ENCODE measurements at regions not wholly inside any gene's neighbourhood (a gene's known extent, or its start where the extent isn't known, plus 50 kb on each side); places are given as distances from the start of the nearest gene placed in this dataset.
A peak's percentile ranks its signal among the peaks of the same experiment; 100 is the strongest.

DNA sequence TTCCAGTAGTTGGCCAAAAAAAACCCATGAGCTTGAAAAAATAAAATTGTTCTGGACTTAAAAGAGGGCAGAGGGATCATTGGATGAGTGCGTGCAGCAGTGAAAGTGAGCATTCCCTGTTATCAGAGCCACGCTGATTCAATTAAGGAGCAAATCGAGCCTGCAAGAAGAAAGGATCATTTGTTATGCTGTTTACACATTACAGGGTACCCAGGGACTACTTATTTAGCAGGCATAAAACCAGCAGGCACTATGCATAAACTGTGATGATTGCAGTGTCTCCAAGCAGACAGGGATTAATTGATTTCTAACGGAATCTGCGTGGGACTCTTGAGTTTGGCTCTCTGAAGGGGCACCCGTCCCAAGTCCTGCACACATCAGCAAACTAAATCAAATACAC lies 83.5 kb downstream of the SHOX start:
- H3K27ac ChIP-seq (ENCODE audit: low read depth): no peak overlapping the region

More for the DNA sequence above, 83.5 kb downstream of the SHOX start:
- no peaks in the 10 kb centered on the region for H3K27me3 Mint-ChIP-seq (ENCODE audit: insufficient read depth, low read depth, poor library complexity)
- Histone ChIP-seq H3K9me2 (ENCODE audit: insufficient read depth) (no peaks in the 10 kb centered on the region), H3K36me3 (ENCODE audit: insufficient read depth) (no peaks in the 10 kb centered on the region; the same call in 1 of the 2 replicates), H3K4me2 (no peak overlapping the region), H3F3A (replicated peaks; ENCODE audit: low read depth) (no peaks in the 10 kb centered on the region), H2AFZ (peak overlapping the region; percentile 2; the same call in 1 of the 2 replicates), H4K20me1 (replicated peaks; ENCODE audit: insufficient read depth) (no peaks in the 10 kb centered on the region), H3K27me3 (ENCODE audit: insufficient read depth) (no peaks in the 10 kb centered on the region), H3K79me2 (replicated peaks; ENCODE audit: insufficient read depth) (no peaks in the 10 kb centered on the region), H3K4me3 (no peak overlapping the region), H3K4me1 (ENCODE audit: insufficient read depth) (no peaks in the 10 kb centered on the region)
- no peaks in the 10 kb centered on the region for H3K4me1 Mint-ChIP-seq
- peaks cover 31% of the 10 kb centered on the region for H3K36me3 Mint-ChIP-seq (ENCODE audit: low read depth)
- DNase-seq (ENCODE audit: low spot score) (no peak), ATAC-seq (no peak)
- no peak overlapping the region for H3K4me3 Mint-ChIP-seq
- TF ChIP-seq STAT1 (IDR thresholded peaks at IDR 0.05; ENCODE audit: unreplicated experiment): no peak
- TF ChIP-seq, protein P1, sequence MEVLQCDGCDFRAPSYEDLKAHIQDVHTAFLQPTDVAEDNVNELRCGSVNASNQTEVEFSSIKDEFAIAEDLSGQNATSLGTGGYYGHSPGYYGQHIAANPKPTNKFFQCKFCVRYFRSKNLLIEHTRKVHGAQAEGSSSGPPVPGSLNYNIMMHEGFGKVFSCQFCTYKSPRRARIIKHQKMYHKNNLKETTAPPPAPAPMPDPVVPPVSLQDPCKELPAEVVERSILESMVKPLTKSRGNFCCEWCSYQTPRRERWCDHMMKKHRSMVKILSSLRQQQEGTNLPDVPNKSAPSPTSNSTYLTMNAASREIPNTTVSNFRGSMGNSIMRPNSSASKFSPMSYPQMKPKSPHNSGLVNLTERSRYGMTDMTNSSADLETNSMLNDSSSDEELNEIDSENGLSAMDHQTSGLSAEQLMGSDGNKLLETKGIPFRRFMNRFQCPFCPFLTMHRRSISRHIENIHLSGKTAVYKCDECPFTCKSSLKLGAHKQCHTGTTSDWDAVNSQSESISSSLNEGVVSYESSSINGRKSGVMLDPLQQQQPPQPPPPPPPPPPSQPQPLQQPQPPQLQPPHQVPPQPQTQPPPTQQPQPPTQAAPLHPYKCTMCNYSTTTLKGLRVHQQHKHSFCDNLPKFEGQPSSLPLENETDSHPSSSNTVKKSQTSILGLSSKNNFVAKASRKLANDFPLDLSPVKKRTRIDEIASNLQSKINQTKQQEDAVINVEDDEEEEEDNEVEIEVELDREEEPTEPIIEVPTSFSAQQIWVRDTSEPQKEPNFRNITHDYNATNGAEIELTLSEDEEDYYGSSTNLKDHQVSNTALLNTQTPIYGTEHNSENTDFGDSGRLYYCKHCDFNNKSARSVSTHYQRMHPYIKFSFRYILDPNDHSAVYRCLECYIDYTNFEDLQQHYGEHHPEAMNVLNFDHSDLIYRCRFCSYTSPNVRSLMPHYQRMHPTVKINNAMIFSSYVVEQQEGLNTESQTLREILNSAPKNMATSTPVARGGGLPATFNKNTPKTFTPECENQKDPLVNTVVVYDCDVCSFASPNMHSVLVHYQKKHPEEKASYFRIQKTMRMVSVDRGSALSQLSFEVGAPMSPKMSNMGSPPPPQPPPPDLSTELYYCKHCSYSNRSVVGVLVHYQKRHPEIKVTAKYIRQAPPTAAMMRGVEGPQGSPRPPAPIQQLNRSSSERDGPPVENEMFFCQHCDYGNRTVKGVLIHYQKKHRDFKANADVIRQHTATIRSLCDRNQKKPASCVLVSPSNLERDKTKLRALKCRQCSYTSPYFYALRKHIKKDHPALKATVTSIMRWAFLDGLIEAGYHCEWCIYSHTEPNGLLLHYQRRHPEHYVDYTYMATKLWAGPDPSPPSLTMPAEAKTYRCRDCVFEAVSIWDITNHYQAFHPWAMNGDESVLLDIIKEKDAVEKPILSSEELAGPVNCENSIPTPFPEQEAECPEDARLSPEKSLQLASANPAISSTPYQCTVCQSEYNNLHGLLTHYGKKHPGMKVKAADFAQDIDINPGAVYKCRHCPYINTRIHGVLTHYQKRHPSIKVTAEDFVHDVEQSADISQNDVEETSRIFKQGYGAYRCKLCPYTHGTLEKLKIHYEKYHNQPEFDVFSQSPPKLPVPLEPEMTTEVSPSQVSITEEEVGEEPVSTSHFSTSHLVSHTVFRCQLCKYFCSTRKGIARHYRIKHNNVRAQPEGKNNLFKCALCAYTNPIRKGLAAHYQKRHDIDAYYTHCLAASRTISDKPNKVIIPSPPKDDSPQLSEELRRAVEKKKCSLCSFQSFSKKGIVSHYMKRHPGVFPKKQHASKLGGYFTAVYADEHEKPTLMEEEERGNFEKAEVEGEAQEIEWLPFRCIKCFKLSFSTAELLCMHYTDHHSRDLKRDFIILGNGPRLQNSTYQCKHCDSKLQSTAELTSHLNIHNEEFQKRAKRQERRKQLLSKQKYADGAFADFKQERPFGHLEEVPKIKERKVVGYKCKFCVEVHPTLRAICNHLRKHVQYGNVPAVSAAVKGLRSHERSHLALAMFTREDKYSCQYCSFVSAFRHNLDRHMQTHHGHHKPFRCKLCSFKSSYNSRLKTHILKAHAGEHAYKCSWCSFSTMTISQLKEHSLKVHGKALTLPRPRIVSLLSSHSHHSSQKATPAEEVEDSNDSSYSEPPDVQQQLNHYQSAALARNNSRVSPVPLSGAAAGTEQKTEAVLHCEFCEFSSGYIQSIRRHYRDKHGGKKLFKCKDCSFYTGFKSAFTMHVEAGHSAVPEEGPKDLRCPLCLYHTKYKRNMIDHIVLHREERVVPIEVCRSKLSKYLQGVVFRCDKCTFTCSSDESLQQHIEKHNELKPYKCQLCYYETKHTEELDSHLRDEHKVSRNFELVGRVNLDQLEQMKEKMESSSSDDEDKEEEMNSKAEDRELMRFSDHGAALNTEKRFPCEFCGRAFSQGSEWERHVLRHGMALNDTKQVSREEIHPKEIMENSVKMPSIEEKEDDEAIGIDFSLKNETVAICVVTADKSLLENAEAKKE (CRISPR knock-in tag; IDR thresholded peaks at IDR 0.05): no peak
- no peak for TF ChIP-seq ZNF114 (CRISPR knock-in tag; IDR thresholded peaks at IDR 0.05)
- TF ChIP-seq, protein P2, sequence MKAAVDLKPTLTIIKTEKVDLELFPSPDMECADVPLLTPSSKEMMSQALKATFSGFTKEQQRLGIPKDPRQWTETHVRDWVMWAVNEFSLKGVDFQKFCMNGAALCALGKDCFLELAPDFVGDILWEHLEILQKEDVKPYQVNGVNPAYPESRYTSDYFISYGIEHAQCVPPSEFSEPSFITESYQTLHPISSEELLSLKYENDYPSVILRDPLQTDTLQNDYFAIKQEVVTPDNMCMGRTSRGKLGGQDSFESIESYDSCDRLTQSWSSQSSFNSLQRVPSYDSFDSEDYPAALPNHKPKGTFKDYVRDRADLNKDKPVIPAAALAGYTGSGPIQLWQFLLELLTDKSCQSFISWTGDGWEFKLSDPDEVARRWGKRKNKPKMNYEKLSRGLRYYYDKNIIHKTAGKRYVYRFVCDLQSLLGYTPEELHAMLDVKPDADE (IDR thresholded peaks at IDR 0.05): no peak
- TF ChIP-seq, protein P3, sequence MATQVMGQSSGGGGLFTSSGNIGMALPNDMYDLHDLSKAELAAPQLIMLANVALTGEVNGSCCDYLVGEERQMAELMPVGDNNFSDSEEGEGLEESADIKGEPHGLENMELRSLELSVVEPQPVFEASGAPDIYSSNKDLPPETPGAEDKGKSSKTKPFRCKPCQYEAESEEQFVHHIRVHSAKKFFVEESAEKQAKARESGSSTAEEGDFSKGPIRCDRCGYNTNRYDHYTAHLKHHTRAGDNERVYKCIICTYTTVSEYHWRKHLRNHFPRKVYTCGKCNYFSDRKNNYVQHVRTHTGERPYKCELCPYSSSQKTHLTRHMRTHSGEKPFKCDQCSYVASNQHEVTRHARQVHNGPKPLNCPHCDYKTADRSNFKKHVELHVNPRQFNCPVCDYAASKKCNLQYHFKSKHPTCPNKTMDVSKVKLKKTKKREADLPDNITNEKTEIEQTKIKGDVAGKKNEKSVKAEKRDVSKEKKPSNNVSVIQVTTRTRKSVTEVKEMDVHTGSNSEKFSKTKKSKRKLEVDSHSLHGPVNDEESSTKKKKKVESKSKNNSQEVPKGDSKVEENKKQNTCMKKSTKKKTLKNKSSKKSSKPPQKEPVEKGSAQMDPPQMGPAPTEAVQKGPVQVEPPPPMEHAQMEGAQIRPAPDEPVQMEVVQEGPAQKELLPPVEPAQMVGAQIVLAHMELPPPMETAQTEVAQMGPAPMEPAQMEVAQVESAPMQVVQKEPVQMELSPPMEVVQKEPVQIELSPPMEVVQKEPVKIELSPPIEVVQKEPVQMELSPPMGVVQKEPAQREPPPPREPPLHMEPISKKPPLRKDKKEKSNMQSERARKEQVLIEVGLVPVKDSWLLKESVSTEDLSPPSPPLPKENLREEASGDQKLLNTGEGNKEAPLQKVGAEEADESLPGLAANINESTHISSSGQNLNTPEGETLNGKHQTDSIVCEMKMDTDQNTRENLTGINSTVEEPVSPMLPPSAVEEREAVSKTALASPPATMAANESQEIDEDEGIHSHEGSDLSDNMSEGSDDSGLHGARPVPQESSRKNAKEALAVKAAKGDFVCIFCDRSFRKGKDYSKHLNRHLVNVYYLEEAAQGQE (IDR thresholded peaks at IDR 0.05; ENCODE audit: unreplicated experiment): no peak
- TF ChIP-seq NANOG (IDR thresholded peaks at IDR 0.05; ENCODE audit: borderline replicate concordance): no peak
- TF ChIP-seq JUNB (IDR thresholded peaks at IDR 0.05; ENCODE audit: unreplicated experiment): no peak
- TF ChIP-seq, protein P4, sequence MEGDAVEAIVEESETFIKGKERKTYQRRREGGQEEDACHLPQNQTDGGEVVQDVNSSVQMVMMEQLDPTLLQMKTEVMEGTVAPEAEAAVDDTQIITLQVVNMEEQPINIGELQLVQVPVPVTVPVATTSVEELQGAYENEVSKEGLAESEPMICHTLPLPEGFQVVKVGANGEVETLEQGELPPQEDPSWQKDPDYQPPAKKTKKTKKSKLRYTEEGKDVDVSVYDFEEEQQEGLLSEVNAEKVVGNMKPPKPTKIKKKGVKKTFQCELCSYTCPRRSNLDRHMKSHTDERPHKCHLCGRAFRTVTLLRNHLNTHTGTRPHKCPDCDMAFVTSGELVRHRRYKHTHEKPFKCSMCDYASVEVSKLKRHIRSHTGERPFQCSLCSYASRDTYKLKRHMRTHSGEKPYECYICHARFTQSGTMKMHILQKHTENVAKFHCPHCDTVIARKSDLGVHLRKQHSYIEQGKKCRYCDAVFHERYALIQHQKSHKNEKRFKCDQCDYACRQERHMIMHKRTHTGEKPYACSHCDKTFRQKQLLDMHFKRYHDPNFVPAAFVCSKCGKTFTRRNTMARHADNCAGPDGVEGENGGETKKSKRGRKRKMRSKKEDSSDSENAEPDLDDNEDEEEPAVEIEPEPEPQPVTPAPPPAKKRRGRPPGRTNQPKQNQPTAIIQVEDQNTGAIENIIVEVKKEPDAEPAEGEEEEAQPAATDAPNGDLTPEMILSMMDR (conservative IDR thresholded peaks at IDR 0.05; ENCODE audit: low read depth in 2 of 2): no peak
- no peak for TF ChIP-seq POLR2AphosphoS5 (IDR thresholded peaks at IDR 0.05; ENCODE audit: low read depth)
- TF ChIP-seq CREB1 (CRISPR knock-in tag; IDR thresholded peaks at IDR 0.05; ENCODE audit: low read depth): no peak
- no peak for TF ChIP-seq EZH2phosphoT487 (IDR thresholded peaks at IDR 0.05; ENCODE audit: unreplicated experiment)
- TF ChIP-seq EZH2 (IDR thresholded peaks at IDR 0.05; ENCODE audit: low read depth, unreplicated experiment): no peak
- no peak for TF ChIP-seq ZNF331 (CRISPR knock-in tag; IDR thresholded peaks at IDR 0.05; ENCODE audit: low read depth)
- H3K27ac Mint-ChIP-seq: no peak overlapping the region
- peaks cover 92% of the 10 kb centered on the region for H3K9me3 Mint-ChIP-seq

Measured in GM23338 (cell line).